GM12865 (cell line): ENCODE measurements at regions not wholly inside any gene's neighbourhood (a gene's known extent, or its start where the extent isn't known, plus 50 kb on each side); places are given as distances from the start of the nearest gene placed in this dataset.

Experiments used
- DNase-seq: peaks from one replicate; pipeline ENCODE4 v3.0.0; 2010; ENCODE audit warnings: low read depth
- H3K4me3 ChIP-seq: 2 replicates; pipeline ENCODE4 v1.5.1; 2011; ENCODE audit warnings: mild to moderate bottlenecking, low read depth, low read length, control low read depth
- TF ChIP-seq, protein P1 (sequence below): IDR thresholded peaks from 2 replicates; pipeline ENCODE4 v1.5.1; 2011; ENCODE audit warnings: low read length, control low read depth, low read depth, inconsistent platforms; ENCODE audit not compliant: insufficient read depth; ENCODE audit errors: missing control alignments

DNA sequence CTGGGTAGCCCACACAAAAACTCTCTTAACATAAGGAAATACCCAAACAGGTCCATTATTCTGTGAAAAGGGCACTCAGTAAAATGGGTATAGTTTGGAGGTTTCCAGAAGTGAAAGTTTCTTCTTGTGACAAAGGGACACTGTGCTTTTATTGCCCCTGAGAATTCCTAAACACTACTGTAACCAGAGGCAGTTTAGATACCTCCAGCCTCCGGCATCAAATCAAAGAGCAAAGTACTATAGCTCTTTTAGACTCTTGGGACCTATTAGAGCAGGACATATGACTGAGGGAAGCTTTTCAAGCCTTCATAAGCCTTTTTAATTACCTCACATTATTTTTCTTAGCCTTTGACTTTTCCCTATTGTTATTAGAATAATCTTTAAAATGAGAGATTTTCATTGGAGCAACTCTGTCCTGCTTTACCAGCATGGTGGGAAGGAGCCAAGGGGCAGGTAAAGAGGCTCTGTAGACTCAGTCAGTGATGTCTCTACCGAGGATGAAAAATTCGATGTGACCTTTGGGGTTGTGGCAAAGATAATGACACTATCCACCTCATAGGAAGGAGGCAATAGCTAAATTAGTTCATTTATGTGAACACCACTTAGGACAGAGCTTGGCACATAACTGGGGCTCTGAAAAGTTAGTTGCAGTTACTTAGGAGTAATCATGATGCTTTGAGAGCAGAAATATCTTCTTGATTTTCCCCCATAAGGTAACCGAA lies 85.1 kb downstream of the IFNG start:
- no peak overlapping the region for H3K4me3 ChIP-seq
- no peak for DNase-seq
- TF ChIP-seq, protein P1, sequence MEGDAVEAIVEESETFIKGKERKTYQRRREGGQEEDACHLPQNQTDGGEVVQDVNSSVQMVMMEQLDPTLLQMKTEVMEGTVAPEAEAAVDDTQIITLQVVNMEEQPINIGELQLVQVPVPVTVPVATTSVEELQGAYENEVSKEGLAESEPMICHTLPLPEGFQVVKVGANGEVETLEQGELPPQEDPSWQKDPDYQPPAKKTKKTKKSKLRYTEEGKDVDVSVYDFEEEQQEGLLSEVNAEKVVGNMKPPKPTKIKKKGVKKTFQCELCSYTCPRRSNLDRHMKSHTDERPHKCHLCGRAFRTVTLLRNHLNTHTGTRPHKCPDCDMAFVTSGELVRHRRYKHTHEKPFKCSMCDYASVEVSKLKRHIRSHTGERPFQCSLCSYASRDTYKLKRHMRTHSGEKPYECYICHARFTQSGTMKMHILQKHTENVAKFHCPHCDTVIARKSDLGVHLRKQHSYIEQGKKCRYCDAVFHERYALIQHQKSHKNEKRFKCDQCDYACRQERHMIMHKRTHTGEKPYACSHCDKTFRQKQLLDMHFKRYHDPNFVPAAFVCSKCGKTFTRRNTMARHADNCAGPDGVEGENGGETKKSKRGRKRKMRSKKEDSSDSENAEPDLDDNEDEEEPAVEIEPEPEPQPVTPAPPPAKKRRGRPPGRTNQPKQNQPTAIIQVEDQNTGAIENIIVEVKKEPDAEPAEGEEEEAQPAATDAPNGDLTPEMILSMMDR, result no peak

DNA sequence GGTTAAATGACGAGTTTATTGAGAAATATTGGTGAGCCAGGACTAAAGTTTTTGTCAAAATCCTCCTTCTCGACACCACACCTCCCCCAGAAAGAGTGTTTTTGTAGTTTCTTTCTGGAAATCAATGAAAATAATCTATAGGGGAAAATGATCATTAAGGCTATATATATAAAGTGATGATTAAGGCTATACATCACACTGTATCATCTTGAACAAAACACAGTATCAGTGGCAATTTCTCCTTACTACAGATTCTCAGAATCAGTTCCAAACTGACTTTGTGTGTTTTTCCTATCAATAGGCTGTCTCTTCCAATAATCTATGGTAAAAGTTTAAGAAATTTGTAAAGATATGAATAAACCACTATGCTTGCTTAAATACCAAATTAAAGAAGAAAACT lies 81.7 kb downstream of the IFNG-AS1 start:
- H3K4me3 ChIP-seq, result no peak overlapping the region
- TF ChIP-seq, protein P1, result no peak
- no peak for DNase-seq
